T-cell (primary cell): ENCODE measurements at regions not wholly inside any gene's neighbourhood (a gene's known extent, or its start where the extent isn't known, plus 50 kb on each side); places are given as distances from the start of the nearest gene placed in this dataset.

Experiments
- ATAC-seq, 4 experiments: fragments of 200-7000 bp in 3 of 4; fragments of 150-1000 bp in 1 of 4; cut with Tn5 transposase; replicated peaks in 1 of 4; 1 replicate in 3 of 4; 2 replicates in 1 of 4; pipeline ENCODE4 v1.10.0; 2021; ENCODE audit warnings: moderate library complexity in 3 of 4, mild to moderate bottlenecking in 2 of 4, moderate number of reproducible peaks in 1 of 4
- CTCF ChIA-PET, 2 donors: fragments of 300-600 bp; sonication (Branson Sonifier 250); formaldehyde crosslinking; loops; one replicate each; lab custom pipeline; 2022; ENCODE audit warnings: antibody characterized with exemption in 2 of 2; lab: Charles Lee
- POLR2A ChIA-PET, 2 donors: fragments of 300-600 bp; sonication (Branson Sonifier 250); formaldehyde crosslinking; loops; one replicate each; lab custom pipeline; 2022; ENCODE audit warnings: antibody characterized with exemption in 2 of 2; lab: Charles Lee
- DNase-seq, 35 experiments: peaks; one replicate each; pipeline versions ENCODE4 v3.0.0 to v3.0.0-alpha.2; 2013 to 2023
- H3K27ac ChIP-seq: one replicate; pipeline ENCODE4 v1.5.1; 2013; ENCODE audit warnings: low read length
- H3K27me3 ChIP-seq, 2 experiments: replicated peaks in 1 of 2; 1 replicate in 1 of 2; 2 replicates in 1 of 2; pipeline versions ENCODE4 v1.6.1 to v1.7.0; 2013; ENCODE audit warnings: low read length in 1 of 2, mixed read lengths in 1 of 2; ENCODE audit not compliant: control insufficient read depth in 2 of 2, insufficient read depth in 2 of 2; ENCODE audit errors: extremely low read depth in 1 of 2
- H3K36me3 ChIP-seq, 2 donors: 1 replicate in 1 of 2; 2 replicates in 1 of 2; pipeline versions ENCODE4 v1.6.1 to v1.7.0; 2013; ENCODE audit warnings: low read length in 1 of 2; ENCODE audit not compliant: control insufficient read depth in 2 of 2, insufficient read depth in 1 of 2; ENCODE audit errors: extremely low read depth in 1 of 2
- H3K4me1 ChIP-seq, 2 experiments: 1 replicate in 1 of 2; 2 replicates in 1 of 2; pipeline versions ENCODE4 v1.6.1 to v1.7.0; 2013; ENCODE audit warnings: low read length in 2 of 2, mixed read lengths in 1 of 2; ENCODE audit not compliant: insufficient read depth in 2 of 2, control insufficient read depth in 1 of 2; ENCODE audit errors: extremely low read depth in 1 of 2
- H3K4me3 ChIP-seq, 2 donors: 1 replicate in 1 of 2; 2 replicates in 1 of 2; pipeline versions ENCODE4 v1.5.1 to v1.7.0; 2013; ENCODE audit warnings: mild to moderate bottlenecking in 2 of 2, low read length in 1 of 2, moderate library complexity in 1 of 2; ENCODE audit not compliant: control insufficient read depth in 1 of 2; ENCODE audit errors: extremely low read depth in 1 of 2
- H3K9me3 ChIP-seq: 2 replicates; pipeline ENCODE4 v1.7.0; 2013
- H3K27ac Mint-ChIP-seq, 2 donors: one replicate each; pipeline ENCODE4 v1.8.0; 2020 to 2021; ENCODE audit warnings: mild to moderate bottlenecking in 2 of 2, mixed read lengths in 2 of 2
- H3K27me3 Mint-ChIP-seq, 2 donors: one replicate each; pipeline ENCODE4 v1.8.0; 2021 to 2022; ENCODE audit warnings: mixed read lengths in 2 of 2
- H3K36me3 Mint-ChIP-seq: one replicate; pipeline ENCODE4 v1.8.0; 2021; ENCODE audit warnings: mixed read lengths
- H3K4me1 Mint-ChIP-seq, 3 donors: one replicate each; pipeline ENCODE4 v1.8.0; 2020 to 2022; ENCODE audit warnings: mixed read lengths in 3 of 3, mild to moderate bottlenecking in 1 of 3
- H3K4me3 Mint-ChIP-seq, 3 donors: one replicate each; pipeline ENCODE4 v1.8.0; 2020 to 2022; ENCODE audit warnings: mild to moderate bottlenecking in 3 of 3, mixed read lengths in 3 of 3, moderate library complexity in 3 of 3
- H3K9me3 Mint-ChIP-seq, 3 donors: one replicate each; pipeline ENCODE4 v1.8.0; 2020 to 2022; ENCODE audit warnings: mixed read lengths in 3 of 3
- WGBS: methylation state at CpG from one replicate; pipeline ENCODE4 v1.1.5; 2013; ENCODE audit warnings: missing lambda C conversion rate; ENCODE audit not compliant: insufficient coverage; 5-methylcytosine and 5-hydroxymethylcytosine counted together

- H3K27ac Mint-ChIP-seq: no peak overlapping the region
- DNase-seq: no peak
- POLR2A ChIA-PET: no interaction called here
- peaks cover 0 to 29% (median 9%) of the 10 kb centered on the region in 3 donors for H3K4me1 Mint-ChIP-seq
- 95% methylated on average over 1 of the region's 1 CpG for WGBS
- H3K27me3 Mint-ChIP-seq: peaks cover 0 to 16% of the 10 kb centered on the region in 2 donors
- ATAC-seq: no peak
- H3K4me3 ChIP-seq: no peak overlapping the region
- CTCF ChIA-PET: no interaction called here
- H3K27me3 ChIP-seq: no peaks in the 10 kb centered on the region
- no peaks in the 10 kb centered on the region for H3K4me1 ChIP-seq
- no peaks in the 10 kb centered on the region for H3K9me3 ChIP-seq
- no peak overlapping the region for H3K27ac ChIP-seq
- peaks cover 0 to 3% (median 0%) of the 10 kb centered on the region in 3 donors for H3K9me3 Mint-ChIP-seq
- H3K36me3 Mint-ChIP-seq: no peaks in the 10 kb centered on the region
- no peaks in the 10 kb centered on the region for H3K36me3 ChIP-seq
- no peak overlapping the region for H3K4me3 Mint-ChIP-seq
Observed at GRCh38 chr14:34205799-34206198, 254.9 kb upstream of the EGLN3 start.

- CTCF ChIA-PET: no interaction called here
- WGBS: 80% methylated on average over 2 of the region's 4 CpGs
- DNase-seq: no peak
Observed at GRCh38 chr14:34204774-34205173, 253.9 kb upstream of the EGLN3 start.

GRCh38 chr14:34203251-34203722, 252.4 kb upstream of the EGLN3 start:
- H3K27ac Mint-ChIP-seq: peak overlapping the region in 1 of 2 donors; percentile 25

More at GRCh38 chr14:34204774-34205173, 253.9 kb upstream of the EGLN3 start:
- Histone ChIP-seq H3K4me3 (no peak overlapping the region), H3K9me3 (no peaks in the 10 kb centered on the region), H3K27me3 (no peaks in the 10 kb centered on the region), H3K36me3 (no peaks in the 10 kb centered on the region), H3K4me1 (no peaks in the 10 kb centered on the region), H3K27ac (no peak overlapping the region)
- Mint-ChIP-seq H3K4me1 (peaks cover 1 to 34% (median 9%) of the 10 kb centered on the region in 3 donors), H3K9me3 (peaks cover 0 to 3% (median 0%) of the 10 kb centered on the region in 3 donors), H3K36me3 (no peaks in the 10 kb centered on the region), H3K27me3 (peaks cover 0 to 10% of the 10 kb centered on the region in 2 donors), H3K4me3 (no peak overlapping the region), H3K27ac (no peak overlapping the region)
- ATAC-seq: no peak
- POLR2A ChIA-PET: no interaction called here

GRCh38 chr14:34201909-34202637, 251.2 kb upstream of the EGLN3 start:
- peaks cover 8 to 41% (median 16%) of the 10 kb centered on the region in 3 donors for H3K4me1 Mint-ChIP-seq
- no peaks in the 10 kb centered on the region for H3K36me3 Mint-ChIP-seq
- WGBS: 80% methylated on average over 1 of the region's 3 CpGs
- ChIA-PET POLR2A (no interaction called here), CTCF (no interaction called here)
- Histone ChIP-seq H3K4me1 (no peaks in the 10 kb centered on the region), H3K27ac (no peak overlapping the region), H3K27me3 (peaks cover 0 to 2% of the 10 kb centered on the region in 2 experiments), H3K9me3 (no peaks in the 10 kb centered on the region), H3K4me3 (no peak overlapping the region), H3K36me3 (no peaks in the 10 kb centered on the region)
- H3K9me3 Mint-ChIP-seq: peaks cover 0 to 3% (median 0%) of the 10 kb centered on the region in 3 donors
- ATAC-seq (no peak), DNase-seq (no peak)
- H3K27me3 Mint-ChIP-seq: peaks cover 0 to 6% of the 10 kb centered on the region in 2 donors
- H3K27ac Mint-ChIP-seq: peak overlapping the region; percentile 11 to 29
- no peak overlapping the region for H3K4me3 Mint-ChIP-seq

More at GRCh38 chr14:34203251-34203722, 252.4 kb upstream of the EGLN3 start:
- CTCF ChIA-PET: interaction anchor here in 1 of 2 donors (0.6 kb wide), 1 partner anchor 11 kb away, joined by 3 read pairs; no protein-coding TSS in a partner anchor
- Histone ChIP-seq H3K36me3 (no peaks in the 10 kb centered on the region), H3K27me3 (peaks cover 0 to 2% of the 10 kb centered on the region in 2 experiments), H3K4me3 (no peak overlapping the region), H3K27ac (no peak overlapping the region), H3K9me3 (no peaks in the 10 kb centered on the region), H3K4me1 (no peaks in the 10 kb centered on the region)
- Mint-ChIP-seq H3K9me3 (peaks cover 0 to 3% (median 0%) of the 10 kb centered on the region in 3 donors), H3K4me1 (peaks cover 8 to 41% (median 16%) of the 10 kb centered on the region in 3 donors), H3K27me3 (peaks cover 0 to 2% of the 10 kb centered on the region in 2 donors), H3K4me3 (no peak overlapping the region), H3K36me3 (no peaks in the 10 kb centered on the region)
- POLR2A ChIA-PET: no interaction called here
- DNase-seq (no peak), ATAC-seq (no peak)
- no CpG with 5 or more reads among the region's 4 CpGs for WGBS

- Mint-ChIP-seq H3K36me3 (no peaks in the 10 kb centered on the region), H3K4me3 (peak overlapping the region in 1 of 3 donors; percentile 13), H3K27me3 (peaks cover 0 to 6% of the 10 kb centered on the region in 2 donors), H3K4me1 (peaks cover 8 to 40% (median 16%) of the 10 kb centered on the region in 3 donors), H3K27ac (peak overlapping the region in 1 of 2 donors; percentile 56), H3K9me3 (peaks cover 0 to 6% (median 0%) of the 10 kb centered on the region in 3 donors)
- ATAC-seq (peak in 1 of 4 experiments; percentile 24), DNase-seq (no peak)
- no peaks in the 10 kb centered on the region for H3K4me1 ChIP-seq
- no peaks in the 10 kb centered on the region for H3K36me3 ChIP-seq
- peaks cover 0 to 2% of the 10 kb centered on the region in 2 experiments for H3K27me3 ChIP-seq
- ChIA-PET CTCF (no interaction called here), POLR2A (no interaction called here)
- H3K27ac ChIP-seq: no peak overlapping the region
- no peak overlapping the region for H3K4me3 ChIP-seq
- H3K9me3 ChIP-seq: no peaks in the 10 kb centered on the region
- no CpG with 5 or more reads among the region's 4 CpGs for WGBS
Observed at GRCh38 chr14:34199585-34199984, 248.7 kb upstream of the EGLN3 start.

- Histone ChIP-seq H3K9me3 (no peaks in the 10 kb centered on the region), H3K27me3 (peaks cover 0 to 2% of the 10 kb centered on the region in 2 experiments), H3K27ac (no peak overlapping the region), H3K4me1 (no peaks in the 10 kb centered on the region), H3K36me3 (no peaks in the 10 kb centered on the region), H3K4me3 (no peak overlapping the region)
- Mint-ChIP-seq H3K4me1 (peaks cover 8 to 31% (median 12%) of the 10 kb centered on the region in 3 donors), H3K36me3 (no peaks in the 10 kb centered on the region), H3K27ac (no peak overlapping the region), H3K9me3 (peaks cover 0 to 3% (median 0%) of the 10 kb centered on the region in 3 donors), H3K4me3 (no peak overlapping the region), H3K27me3 (peaks cover 0 to 6% of the 10 kb centered on the region in 2 donors)
- no peak for DNase-seq
- CTCF ChIA-PET: no interaction called here
- 90% methylated on average over 2 of the region's 4 CpGs for WGBS
- POLR2A ChIA-PET: no interaction called here
- no peak for ATAC-seq
Observed at GRCh38 chr14:34198096-34198495, 247.2 kb upstream of the EGLN3 start.
